SH-SY5Y (cell line): ENCODE measurements at regions not wholly inside any gene's neighbourhood (a gene's known extent, or its start where the extent isn't known, plus 50 kb on each side); places are given as distances from the start of the nearest gene placed in this dataset.

Experiments
- GATA2 ChIP-seq: IDR thresholded peaks from 2 replicates; pipeline ENCODE4 v1.6.1; 2011; ENCODE audit warnings: mild to moderate bottlenecking, low read depth, low read length
- GATA3 ChIP-seq: IDR thresholded peaks from 2 replicates; pipeline ENCODE4 v1.6.1; 2011; ENCODE audit warnings: low read depth, mild to moderate bottlenecking, low read length, moderate library complexity

- TF ChIP-seq GATA3 = no peak
- TF ChIP-seq GATA2 = no peak
Observed at GRCh38 chr6:16078064-16078463, 50.8 kb upstream of the MYLIP start.

GRCh38 chr6:16069671-16070070, 59.2 kb upstream of the MYLIP start:
- TF ChIP-seq GATA3 (no peak), GATA2 (no peak)

- TF ChIP-seq GATA2 (no peak), GATA3 (no peak)
Observed at GRCh38 chr6:16069222-16069621, 59.7 kb upstream of the MYLIP start.

GRCh38 chr6:16067568-16067967, 61.3 kb upstream of the MYLIP start:
- TF ChIP-seq GATA3 (no peak), GATA2 (no peak)

DNA sequence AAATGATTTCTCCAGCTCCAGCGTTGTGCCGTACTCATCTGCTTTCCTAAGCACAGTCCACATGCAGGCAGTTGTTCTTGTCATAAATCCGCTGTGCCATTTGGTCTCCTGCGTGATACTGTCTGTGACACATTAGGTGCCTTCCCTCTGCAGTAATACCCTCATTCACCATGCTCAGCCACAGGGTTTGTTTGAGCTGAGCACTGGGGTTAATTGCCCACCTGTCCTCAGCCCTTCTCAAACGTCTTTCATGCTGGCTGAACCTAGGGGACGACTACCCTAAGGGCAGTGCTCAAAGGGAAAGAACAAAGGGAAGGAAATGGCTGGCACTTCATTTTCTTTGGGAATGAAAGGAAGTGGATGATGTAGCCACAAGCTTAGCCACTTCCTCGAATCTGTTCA, 64.2 kb upstream of the MYLIP start:
- TF ChIP-seq GATA3 = no peak

GRCh38 chr6:16063580-16063979, 65.3 kb upstream of the MYLIP start:
- TF ChIP-seq GATA3 (no peak), GATA2 (no peak)

- TF ChIP-seq GATA2 (no peak), GATA3 (no peak)
Observed at GRCh38 chr6:16061818-16062217, 67.1 kb upstream of the MYLIP start.

- TF ChIP-seq GATA2 (no peak), GATA3 (no peak)
Observed at GRCh38 chr6:16060039-16060438, 68.8 kb upstream of the MYLIP start.

DNA sequence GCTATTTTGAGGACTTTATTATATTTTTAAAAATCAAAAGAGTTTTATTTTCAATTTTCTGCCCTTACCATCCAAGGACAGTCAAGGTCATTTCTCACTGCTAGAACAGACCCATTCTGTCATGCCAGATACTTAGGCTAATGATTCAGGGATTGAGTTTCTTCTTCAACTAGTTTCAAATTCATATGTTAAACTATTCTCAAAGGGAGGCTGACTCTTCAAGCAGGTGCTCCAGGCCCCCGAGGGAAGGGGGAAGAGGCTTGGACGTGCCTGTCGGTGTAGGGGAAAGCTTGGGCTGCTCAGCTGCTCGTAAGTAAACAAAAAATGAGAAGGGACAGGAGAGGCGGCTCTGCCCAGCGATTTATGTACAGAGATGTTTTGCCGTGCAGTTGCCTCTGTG, 69.4 kb upstream of the MYLIP start:
- TF ChIP-seq GATA2 (no peak), GATA3 (no peak)

DNA sequence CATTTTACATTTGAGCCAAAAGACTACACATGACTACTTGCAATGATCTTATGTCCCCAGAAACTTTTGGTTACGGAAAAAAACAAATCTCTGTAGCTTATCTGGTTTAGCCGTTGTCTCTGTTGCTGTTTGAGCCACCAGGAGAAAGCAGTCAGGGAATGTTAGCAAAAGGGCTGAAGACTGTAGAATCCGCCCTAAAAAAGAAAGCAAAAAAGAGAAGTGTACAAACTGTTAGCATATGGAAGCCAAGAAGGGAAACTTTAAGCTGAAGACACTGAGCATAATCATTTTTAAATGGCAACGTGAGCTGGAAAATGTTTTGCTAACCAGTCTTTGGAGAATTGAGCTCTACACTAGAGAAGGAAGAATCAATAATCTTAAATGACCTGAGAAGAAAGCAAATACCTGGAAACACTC, 69.9 kb upstream of the MYLIP start:
- TF ChIP-seq GATA3 (no peak), GATA2 (no peak)

DNA sequence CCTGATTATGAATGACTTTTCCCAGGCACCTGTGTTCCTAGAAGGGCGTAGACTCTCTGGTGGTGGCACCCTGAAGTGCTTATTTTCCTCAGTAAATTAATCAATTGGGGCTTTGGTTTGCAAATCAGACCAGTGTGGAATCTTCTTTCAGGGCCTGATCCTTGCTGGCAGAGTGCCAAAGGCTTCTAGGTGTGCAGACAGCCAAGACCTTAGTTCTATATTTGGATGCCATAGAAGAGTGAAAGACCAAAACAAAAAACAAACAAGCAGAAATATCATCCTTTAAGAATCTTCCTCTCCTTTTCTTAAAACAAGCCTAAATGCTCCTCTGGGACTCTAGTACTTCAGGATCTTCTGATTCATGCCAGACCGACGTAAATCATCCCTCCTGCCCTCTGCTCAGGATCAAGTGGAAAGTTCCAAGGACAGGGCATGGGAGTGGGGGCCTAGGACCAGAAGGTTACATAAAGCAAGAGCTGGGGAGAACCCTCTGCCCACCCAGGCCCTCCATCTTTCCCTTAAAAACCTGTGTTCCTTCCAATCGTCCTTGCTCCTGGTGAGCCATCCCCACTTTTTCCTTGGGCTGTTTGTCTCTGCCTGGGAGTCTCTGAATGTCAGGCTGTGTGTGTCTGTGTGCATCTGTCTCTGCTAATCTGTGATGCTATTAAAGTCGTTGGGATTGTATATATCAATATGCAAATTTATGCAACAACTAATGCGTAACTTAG, 70.5 kb upstream of the MYLIP start:
- TF ChIP-seq GATA2 (no peak), GATA3 (no peak)

GRCh38 chr6:16057446-16057845, 71.4 kb upstream of the MYLIP start:
- TF ChIP-seq GATA3 (no peak), GATA2 (no peak)

DNA sequence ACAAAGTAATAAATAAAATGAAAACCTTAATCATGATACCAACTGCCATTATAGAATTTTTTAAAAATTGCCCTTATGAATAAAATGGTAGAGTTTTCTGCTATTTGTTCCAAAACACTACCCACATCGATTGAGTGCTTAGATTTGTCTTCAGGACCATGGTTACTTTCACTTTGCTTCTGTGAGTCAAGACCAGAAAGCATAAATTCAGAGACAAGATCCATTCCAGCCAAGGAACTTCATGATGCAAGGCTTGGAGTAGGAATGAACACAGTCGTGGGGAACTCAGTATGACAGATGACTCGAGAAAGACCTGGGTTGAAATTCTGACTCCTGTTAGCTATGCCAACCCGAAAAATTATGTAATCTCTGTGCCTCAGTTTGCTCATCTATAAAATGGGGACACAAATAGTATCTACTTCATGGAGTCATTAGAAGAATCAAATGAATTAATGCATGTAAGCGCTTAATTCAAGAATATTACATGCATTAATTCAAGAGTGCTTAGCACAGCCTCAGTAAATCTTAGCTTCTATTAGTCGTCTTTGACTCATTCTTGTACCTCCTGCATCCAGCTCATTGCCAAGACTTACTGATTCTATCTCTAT, 72.5 kb upstream of the MYLIP start:
- no peak for TF ChIP-seq GATA2
- TF ChIP-seq GATA3 = no peak

GRCh38 chr6:16055852-16056251, 73.0 kb upstream of the MYLIP start:
- no peak for TF ChIP-seq GATA3
- TF ChIP-seq GATA2 = no peak

DNA sequence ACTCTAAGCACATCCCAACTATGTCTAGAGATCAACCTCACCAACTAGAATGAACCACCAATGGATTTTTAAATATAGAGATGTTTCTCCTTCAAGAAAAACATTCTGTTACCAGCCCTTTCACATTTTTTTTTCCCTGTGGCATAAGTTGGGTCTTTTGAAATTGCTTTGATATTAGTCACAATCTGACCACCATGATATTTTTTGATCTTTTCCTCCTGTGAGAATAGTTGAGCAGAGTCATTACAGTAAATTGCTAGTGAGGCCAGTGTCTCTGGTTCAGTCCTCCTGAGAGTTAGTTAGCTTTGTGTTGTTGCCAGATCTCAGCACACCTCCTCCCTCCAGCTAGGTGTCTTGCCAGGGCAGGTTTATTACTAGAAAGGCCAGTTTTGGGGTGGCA, 79.7 kb upstream of the MYLIP start:
- no peak for TF ChIP-seq GATA3
- no peak for TF ChIP-seq GATA2
